H1 (cell line): ENCODE measurements at regions not wholly inside any gene's neighbourhood (a gene's known extent, or its start where the extent isn't known, plus 50 kb on each side); places are given as distances from the start of the nearest gene placed in this dataset.

Experiments
- CTCF ChIA-PET: fragments of 300-600 bp; sonication (Branson Sonifier 250); formaldehyde crosslinking; loops from one replicate; lab custom pipeline; 2021; ENCODE audit not compliant: partially characterized antibody; lab: Charles Lee
- POLR2A ChIA-PET: fragments of 300-600 bp; sonication (Branson Sonifier 250); formaldehyde crosslinking; loops from one replicate; lab custom pipeline; 2021; ENCODE audit warnings: inconsistent platforms; ENCODE audit not compliant: partially characterized antibody; lab: Charles Lee
- DNase-seq, 2 experiments: peaks; one replicate each; pipeline versions ENCODE4 v3.0.0 to v3.0.0-alpha.2; 2010 to 2022; ENCODE audit warnings: low spot score in 2 of 2, low read depth in 1 of 2, mixed read lengths in 1 of 2
- FAIRE-seq: peaks from 2 replicates; lab custom pipeline; 2011; peaks lifted over from hg19 to GRCh38; lab: Jason Lieb, UNC
- H2AFZ ChIP-seq: 2 replicates; pipeline ENCODE4 v1.8.1; 2012; ENCODE audit warnings: low read length, inconsistent platforms
- H2AK5ac ChIP-seq: 2 replicates; pipeline ENCODE4 v1.6.1; 2013; ENCODE audit warnings: low read depth, low read length
- H2BK120ac ChIP-seq: replicated peaks from 2 replicates; pipeline ENCODE3; 2013; ENCODE audit warnings: low read depth, low read length, inconsistent platforms
- H2BK12ac ChIP-seq: 2 replicates; pipeline ENCODE4 v1.6.1; 2013; ENCODE audit warnings: low read depth, low read length
- H2BK15ac ChIP-seq: 2 replicates; pipeline ENCODE4 v1.6.1; 2013; ENCODE audit warnings: low read length
- H2BK20ac ChIP-seq: 2 replicates; pipeline ENCODE4 v1.6.1; 2013; ENCODE audit warnings: low read length
- H2BK5ac ChIP-seq: 2 replicates; pipeline ENCODE4 v1.6.1; 2013; ENCODE audit warnings: low read depth, low read length
- H3K14ac ChIP-seq: 2 replicates; pipeline ENCODE4 v1.6.1; 2013; ENCODE audit warnings: inconsistent platforms; ENCODE audit not compliant: insufficient read length
- H3K18ac ChIP-seq: 2 replicates; pipeline ENCODE4 v1.6.1; 2013; ENCODE audit warnings: low read length; ENCODE audit errors: extremely low read depth
- H3K23ac ChIP-seq: 2 replicates; pipeline ENCODE4 v1.6.1; 2013; ENCODE audit warnings: inconsistent platforms; ENCODE audit not compliant: insufficient read length
- H3K23me2 ChIP-seq: 2 replicates; pipeline ENCODE4 v1.6.1; 2013; ENCODE audit warnings: low read depth, low read length
- H3K27ac ChIP-seq: 2 replicates; pipeline ENCODE4 v1.6.1; 2011; ENCODE audit warnings: low read depth, low read length, inconsistent platforms
- H3K27me3 ChIP-seq, 4 experiments: replicated peaks in 1 of 4; 1 replicate in 1 of 4; 2 replicates in 3 of 4; pipeline versions ENCODE4 v1.6.1 to v1.8.1; 2011 to 2013; ENCODE audit warnings: low read length in 3 of 4, mild to moderate bottlenecking in 3 of 4, inconsistent platforms in 2 of 4, mixed read lengths in 2 of 4, moderate library complexity in 1 of 4; ENCODE audit not compliant: control insufficient read depth in 3 of 4, insufficient read depth in 3 of 4; ENCODE audit errors: extremely low read depth in 1 of 4
- H3K36me3 ChIP-seq, 4 experiments: 2 replicates each; pipeline versions ENCODE4 v1.6.1 to v1.8.1; 2011 to 2013; ENCODE audit warnings: mild to moderate bottlenecking in 4 of 4, low read length in 3 of 4, moderate library complexity in 2 of 4, control low read depth in 1 of 4, inconsistent platforms in 1 of 4; ENCODE audit not compliant: insufficient read depth in 4 of 4, control insufficient read depth in 2 of 4
- H3K4ac ChIP-seq: replicated peaks from 2 replicates; pipeline ENCODE3; 2013; ENCODE audit warnings: low read length, low read depth, mixed read lengths, inconsistent platforms; ENCODE audit not compliant: insufficient read length
- H3K4me1 ChIP-seq, 4 experiments: replicated peaks in 1 of 4; 1 replicate in 1 of 4; 2 replicates in 3 of 4; pipeline versions ENCODE4 v1.6.1 to v1.8.1; 2011 to 2013; ENCODE audit warnings: low read length in 3 of 4, inconsistent platforms in 2 of 4, mixed read lengths in 1 of 4; ENCODE audit not compliant: insufficient read depth in 4 of 4, control insufficient read depth in 3 of 4
- H3K4me2 ChIP-seq, 2 experiments: 2 replicates each; pipeline versions ENCODE4 v1.6.1 to v1.8.1; 2011 to 2013; ENCODE audit warnings: low read depth in 2 of 2, low read length in 2 of 2, control low read depth in 1 of 2, inconsistent platforms in 1 of 2, mild to moderate bottlenecking in 1 of 2; ENCODE audit not compliant: insufficient read depth in 1 of 2
- H3K4me3 ChIP-seq, 4 experiments: fragments of 200-600, 300-600 bp in 1 of 4; sonication (generic), shearing (Covaris generic), sonication (Bioruptor Twin) in 1 of 4; 2 replicates each; pipeline versions ENCODE4 v1.5.1 to v1.8.1; 2011 to 2016; ENCODE audit warnings: low read length in 4 of 4, low read depth in 3 of 4, control low read depth in 2 of 4, inconsistent platforms in 2 of 4, mild to moderate bottlenecking in 2 of 4, mixed read lengths in 1 of 4, moderate library complexity in 1 of 4; ENCODE audit not compliant: insufficient read depth in 2 of 4; ENCODE audit errors: extremely low read depth in 1 of 4
- H3K56ac ChIP-seq: replicated peaks from 2 replicates; pipeline ENCODE3; 2013; ENCODE audit warnings: low read depth, mild to moderate bottlenecking, mixed read lengths, low read length, inconsistent platforms; ENCODE audit not compliant: insufficient read length
- H3K79me1 ChIP-seq: 2 replicates; pipeline ENCODE4 v1.6.1; 2013; ENCODE audit warnings: low read depth, low read length, control low read depth
- H3K79me2 ChIP-seq, 2 experiments: 2 replicates each; pipeline versions ENCODE4 v1.6.1 to v1.8.1; 2012 to 2013; ENCODE audit warnings: low read length in 2 of 2, mild to moderate bottlenecking in 2 of 2, inconsistent platforms in 1 of 2; ENCODE audit not compliant: insufficient read depth in 2 of 2, control insufficient read depth in 1 of 2
- H3K9ac ChIP-seq, 4 experiments: replicated peaks in 1 of 4; 1 replicate in 1 of 4; 2 replicates in 3 of 4; pipeline versions ENCODE4 v1.6.1 to v1.8.1; 2011 to 2013; ENCODE audit warnings: low read depth in 3 of 4, low read length in 3 of 4, control low read depth in 2 of 4, mild to moderate bottlenecking in 2 of 4, moderate library complexity in 2 of 4, inconsistent platforms in 1 of 4; ENCODE audit errors: extremely low read depth in 1 of 4
- H3K9me3 ChIP-seq, 2 experiments: 2 replicates each; pipeline versions ENCODE4 v1.6.1 to v1.8.1; 2012 to 2013; ENCODE audit warnings: mild to moderate bottlenecking in 2 of 2, moderate library complexity in 2 of 2, control low read depth in 1 of 2, inconsistent platforms in 1 of 2, low read depth in 1 of 2, low read length in 1 of 2, mixed read lengths in 1 of 2; ENCODE audit not compliant: insufficient read depth in 2 of 2
- H4K20me1 ChIP-seq, 2 experiments: replicated peaks in 1 of 2; 2 replicates each; pipeline versions ENCODE3 to v1.8.1; 2011 to 2013; ENCODE audit warnings: inconsistent platforms in 2 of 2, low read length in 2 of 2, mild to moderate bottlenecking in 1 of 2; ENCODE audit not compliant: insufficient read depth in 2 of 2, control insufficient read depth in 1 of 2
- H4K5ac ChIP-seq: 2 replicates; pipeline ENCODE4 v1.6.1; 2013; ENCODE audit warnings: low read length, low read depth, mixed read lengths, inconsistent platforms; ENCODE audit not compliant: insufficient read length
- H4K8ac ChIP-seq: 2 replicates; pipeline ENCODE4 v1.8.0; 2013; ENCODE audit warnings: mild to moderate bottlenecking, moderate library complexity, low read length, inconsistent platforms; ENCODE audit not compliant: insufficient read depth; ENCODE audit errors: extremely low read depth
- H4K91ac ChIP-seq: replicated peaks from 2 replicates; pipeline ENCODE3; 2013; ENCODE audit warnings: low read length, mixed read lengths, inconsistent platforms; ENCODE audit not compliant: insufficient read length
- CHD1 ChIP-seq: IDR thresholded peaks from 2 replicates; pipeline ENCODE4 v1.6.1; 2012; ENCODE audit warnings: low read depth, low read length, improper control_type of control experiment
- CHD2 ChIP-seq: IDR thresholded peaks from 2 replicates; pipeline ENCODE4 v1.6.1; 2012; ENCODE audit warnings: low read length, improper control_type of control experiment
- CREB1 ChIP-seq: IDR thresholded peaks from 2 replicates; pipeline ENCODE4 v1.6.1; 2012; ENCODE audit warnings: inconsistent platforms
- CTBP2 ChIP-seq: IDR thresholded peaks from 2 replicates; pipeline ENCODE4 v1.7.0; 2011; ENCODE audit warnings: borderline replicate concordance, mild to moderate bottlenecking, moderate library complexity, mixed read lengths, low read length; ENCODE audit not compliant: insufficient read depth, insufficient read length
- RFX5 ChIP-seq: IDR thresholded peaks from 2 replicates; pipeline ENCODE4 v1.6.1; 2011; ENCODE audit warnings: low read depth, low read length, improper control_type of control experiment, borderline replicate concordance
- SIX5 ChIP-seq: IDR thresholded peaks from 2 replicates; pipeline ENCODE4 v1.6.1; 2011; ENCODE audit warnings: mild to moderate bottlenecking, low read depth, low read length
- SP1 ChIP-seq: IDR thresholded peaks from 2 replicates; pipeline ENCODE4 v1.6.1; 2011; ENCODE audit warnings: low read depth, low read length
- SP2 ChIP-seq: IDR thresholded peaks from 2 replicates; pipeline ENCODE4 v1.6.1; 2012; ENCODE audit warnings: mild to moderate bottlenecking, low read length, inconsistent platforms
- SP4 ChIP-seq: IDR thresholded peaks from 2 replicates; pipeline ENCODE4 v1.6.1; 2012; ENCODE audit warnings: low read length, inconsistent platforms
- TAF1 ChIP-seq: IDR thresholded peaks from 2 replicates; pipeline ENCODE4 v1.6.1; 2011; ENCODE audit warnings: mild to moderate bottlenecking, low read depth, low read length
- YY1 ChIP-seq: IDR thresholded peaks from 2 replicates; pipeline ENCODE4 v1.6.1; 2011; ENCODE audit warnings: low read depth, mild to moderate bottlenecking, low read length
- WGBS, 2 experiments: shearing (Covaris generic) in 1 of 2; methylation state at CpG; one replicate each; pipeline versions ENCODE4 v1.1.6 to v1.1.7; 2013 to 2015; ENCODE audit warnings: low lambda C conversion rate in 2 of 2, mixed read lengths in 2 of 2, inconsistent platforms in 1 of 2, low coverage in 1 of 2, missing lambda C conversion rate in 1 of 2; ENCODE audit not compliant: insufficient replicate concordance in 2 of 2, insufficient coverage in 1 of 2, insufficient read length in 1 of 2; ENCODE audit errors: extremely low coverage in 1 of 2, missing lambda C conversion rate in 1 of 2; 5-methylcytosine and 5-hydroxymethylcytosine counted together
- TF ChIP-seq, protein P1 (sequence below): IDR thresholded peaks from 2 replicates; pipeline ENCODE4 v1.6.1; 2012; ENCODE audit warnings: low read length, inconsistent platforms

DNA sequence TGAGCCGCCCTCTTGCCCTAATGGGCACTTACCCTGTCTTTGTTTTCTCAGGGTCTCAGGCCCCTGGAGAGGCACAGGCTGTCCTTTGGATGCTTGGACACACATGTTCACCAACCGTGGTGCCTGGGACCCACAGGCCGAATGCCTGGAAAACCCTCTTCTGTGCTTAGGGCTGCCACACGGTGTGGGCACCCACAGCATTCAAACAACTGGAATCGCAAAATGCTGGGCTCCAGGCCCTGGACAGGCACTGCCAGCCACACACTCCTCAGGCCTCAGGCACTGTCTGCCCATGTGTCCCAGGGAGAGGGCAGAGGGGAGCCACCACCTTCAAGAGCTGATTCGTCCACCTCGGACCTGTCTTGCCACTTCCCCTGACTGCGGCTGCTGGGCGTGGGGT is 123.1 kb upstream of the ACKR3 start:
- H3K4me3 ChIP-seq = no peak overlapping the region
- ChIA-PET CTCF (no interaction called here), POLR2A (no interaction called here)
- H3K9ac ChIP-seq = no peak overlapping the region
- H3K4me1 ChIP-seq = no peaks in the 10 kb centered on the region
- no peak overlapping the region for H2BK20ac ChIP-seq
- 91% methylated on average over 9 of the region's 9 CpGs; no CpG with 5 or more reads in 1 of the 2 experiments for WGBS, 2 experiments
- H3K4me2 ChIP-seq = no peak overlapping the region
- H3K36me3 ChIP-seq = no peaks in the 10 kb centered on the region
- no peak overlapping the region for H4K8ac ChIP-seq
- H2BK15ac ChIP-seq = no peak overlapping the region
- H3K56ac ChIP-seq = no peak overlapping the region
- no peak overlapping the region for H2AK5ac ChIP-seq
- no peaks in the 10 kb centered on the region for H4K20me1 ChIP-seq
- no peak overlapping the region for H3K14ac ChIP-seq
- H2BK120ac ChIP-seq = no peak overlapping the region
- H3K79me2 ChIP-seq = no peaks in the 10 kb centered on the region
- DNase-seq (no peak), FAIRE-seq (no peak)
- H3K79me1 ChIP-seq = no peaks in the 10 kb centered on the region
- H2BK12ac ChIP-seq = no peak overlapping the region
- H3K27me3 ChIP-seq = no peaks in the 10 kb centered on the region
- H3K18ac ChIP-seq = no peak overlapping the region
- no peak overlapping the region for H3K4ac ChIP-seq
- H2AFZ ChIP-seq = no peak overlapping the region
- H4K5ac ChIP-seq = no peak overlapping the region
- no peak overlapping the region for H3K27ac ChIP-seq
- no peaks in the 10 kb centered on the region for H3K9me3 ChIP-seq
- H4K91ac ChIP-seq = no peak overlapping the region
- H2BK5ac ChIP-seq = no peak overlapping the region
- H3K23me2 ChIP-seq = no peaks in the 10 kb centered on the region
- no peak for TF ChIP-seq CREB1
- no peak for TF ChIP-seq SP2
- no peak for TF ChIP-seq CHD1
- TF ChIP-seq, protein P1, sequence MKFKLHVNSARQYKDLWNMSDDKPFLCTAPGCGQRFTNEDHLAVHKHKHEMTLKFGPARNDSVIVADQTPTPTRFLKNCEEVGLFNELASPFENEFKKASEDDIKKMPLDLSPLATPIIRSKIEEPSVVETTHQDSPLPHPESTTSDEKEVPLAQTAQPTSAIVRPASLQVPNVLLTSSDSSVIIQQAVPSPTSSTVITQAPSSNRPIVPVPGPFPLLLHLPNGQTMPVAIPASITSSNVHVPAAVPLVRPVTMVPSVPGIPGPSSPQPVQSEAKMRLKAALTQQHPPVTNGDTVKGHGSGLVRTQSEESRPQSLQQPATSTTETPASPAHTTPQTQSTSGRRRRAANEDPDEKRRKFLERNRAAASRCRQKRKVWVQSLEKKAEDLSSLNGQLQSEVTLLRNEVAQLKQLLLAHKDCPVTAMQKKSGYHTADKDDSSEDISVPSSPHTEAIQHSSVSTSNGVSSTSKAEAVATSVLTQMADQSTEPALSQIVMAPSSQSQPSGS = no peak
- TF ChIP-seq YY1 = no peak
- no peak for TF ChIP-seq RFX5
- TF ChIP-seq SIX5 = no peak
- TF ChIP-seq SP4 = no peak
- TF ChIP-seq CHD2 = no peak
- no peak for TF ChIP-seq TAF1
- no peak for TF ChIP-seq CTBP2
- no peak for TF ChIP-seq SP1
- H3K23ac ChIP-seq = no peak overlapping the region
